ENCODE measurements at regions not wholly inside any gene's neighbourhood (a gene's known extent, or its start where the extent isn't known, plus 50 kb on each side); places are given as distances from the start of the nearest gene placed in this dataset.

- TF ChIP-seq CTCF (conservative IDR thresholded peaks at IDR 0.05; ENCODE audit: low read depth in 2 of 2) (no peak), EZH2 (IDR thresholded peaks at IDR 0.05; ENCODE audit: low read depth, unreplicated experiment) (no peak), POLR2AphosphoS5 (IDR thresholded peaks at IDR 0.05; ENCODE audit: low read depth) (no peak), CREB1 (CRISPR knock-in tag; IDR thresholded peaks at IDR 0.05; ENCODE audit: low read depth) (no peak), EZH2phosphoT487 (IDR thresholded peaks at IDR 0.05; ENCODE audit: unreplicated experiment) (no peak), REST (IDR thresholded peaks at IDR 0.05; ENCODE audit: unreplicated experiment) (no peak), STAT1 (IDR thresholded peaks at IDR 0.05; ENCODE audit: unreplicated experiment) (no peak), ZNF331 (CRISPR knock-in tag; IDR thresholded peaks at IDR 0.05; ENCODE audit: low read depth) (no peak), JUNB (IDR thresholded peaks at IDR 0.05; ENCODE audit: unreplicated experiment) (no peak), ETS1 (IDR thresholded peaks at IDR 0.05) (no peak), NANOG (IDR thresholded peaks at IDR 0.05; ENCODE audit: borderline replicate concordance) (no peak), ZNF114 (CRISPR knock-in tag; IDR thresholded peaks at IDR 0.05) (no peak), ZNF462 (CRISPR knock-in tag; IDR thresholded peaks at IDR 0.05) (no peak)
Observed at GRCh38 chr17:70238228-70238627, 68.9 kb downstream of the KCNJ2 start.

Measured in GM23338 (cell line).